Suppressor macrophage treated with lipopolysaccharide for 1 hour (primary cell): ENCODE measurements at regions not wholly inside any gene's neighbourhood (a gene's known extent, or its start where the extent isn't known, plus 50 kb on each side); places are given as distances from the start of the nearest gene placed in this dataset.
"Not testable (repeated sequence)": the region's sequence is repeated elsewhere in the genome, so short reads cannot be mapped to it uniquely, and the experiment has no call there.

Experiments
- DNase-seq, 3 donors: peaks; one replicate each; pipeline ENCODE4 v3.0.0-alpha.2; 2020 to 2022

DNA sequence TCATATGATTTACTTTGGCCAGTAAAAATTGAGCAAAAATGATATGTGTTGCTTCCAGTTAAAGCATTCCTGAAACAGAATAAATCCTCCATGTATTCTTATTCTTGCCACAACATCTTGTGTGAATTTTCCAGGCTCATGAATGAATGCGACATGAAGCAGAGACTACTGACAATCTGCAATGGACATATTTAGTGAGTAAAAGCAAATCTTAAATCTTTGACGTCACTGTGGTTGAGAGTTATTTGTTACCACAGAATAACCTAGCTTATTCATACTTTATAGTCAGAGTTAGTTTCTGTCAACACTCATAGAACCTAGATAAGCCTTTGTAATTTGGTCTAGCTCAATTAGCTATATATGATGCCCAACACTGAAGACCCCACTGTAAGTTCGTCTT, 1443.1 kb downstream of the PCDH9 start:
- DNase-seq = no peak

DNA sequence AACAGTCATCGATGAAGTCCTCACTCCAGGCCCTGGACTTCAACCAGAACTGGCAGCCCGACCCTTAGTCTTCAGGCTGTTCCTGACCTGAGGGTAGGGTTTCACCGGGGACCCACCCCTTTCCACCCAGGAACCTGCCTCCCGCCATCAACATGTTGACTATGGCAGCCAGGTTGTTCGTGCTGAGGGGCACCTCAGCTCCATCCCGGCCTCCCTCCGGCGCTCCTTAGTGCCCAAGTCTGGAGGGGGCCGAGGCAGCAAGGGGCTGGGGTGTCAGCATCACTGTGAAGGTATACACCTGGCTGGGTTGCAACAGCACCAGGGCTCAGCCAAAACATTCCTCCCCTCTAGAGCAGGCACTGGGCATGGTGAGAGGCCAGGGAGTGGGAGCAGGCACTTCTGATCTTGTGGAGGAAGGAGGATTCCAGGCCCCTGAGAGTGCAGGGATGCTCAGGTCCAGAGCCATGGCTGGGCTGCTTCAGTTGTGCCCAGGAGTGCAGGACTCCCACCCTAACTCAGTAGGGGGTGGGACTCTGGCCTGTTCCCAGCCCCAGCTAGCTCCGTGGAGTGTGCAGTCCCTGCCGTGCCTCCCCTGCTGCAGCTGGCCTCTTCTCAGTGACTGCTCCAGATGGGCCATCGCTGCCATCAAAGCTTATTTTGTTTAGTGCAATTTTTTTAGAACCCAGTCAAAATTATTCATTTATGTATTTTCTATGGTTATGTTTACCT, 1445.9 kb downstream of the PCDH9 start:
- DNase-seq = no peak

DNA sequence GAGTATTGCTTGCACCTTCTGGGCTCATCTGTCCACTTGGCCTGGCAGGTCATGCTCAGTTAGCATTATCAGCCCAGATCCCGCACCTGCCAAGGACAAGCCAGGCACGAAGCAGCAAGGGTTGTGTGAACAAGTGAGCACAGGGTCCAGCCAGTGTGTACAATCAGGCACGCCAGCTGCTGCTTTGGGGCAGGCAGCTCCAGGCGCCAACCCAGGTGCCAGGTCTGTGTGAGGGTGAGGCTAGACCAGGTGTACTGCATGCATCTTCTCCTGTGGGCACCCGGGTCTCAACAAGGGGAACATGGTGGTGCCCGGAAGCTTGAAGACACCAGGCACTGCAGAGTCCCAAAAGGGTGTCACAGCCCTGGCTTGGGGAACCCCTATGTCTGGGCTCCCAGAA, 1446.8 kb downstream of the PCDH9 start:
- DNase-seq = no peak

DNA sequence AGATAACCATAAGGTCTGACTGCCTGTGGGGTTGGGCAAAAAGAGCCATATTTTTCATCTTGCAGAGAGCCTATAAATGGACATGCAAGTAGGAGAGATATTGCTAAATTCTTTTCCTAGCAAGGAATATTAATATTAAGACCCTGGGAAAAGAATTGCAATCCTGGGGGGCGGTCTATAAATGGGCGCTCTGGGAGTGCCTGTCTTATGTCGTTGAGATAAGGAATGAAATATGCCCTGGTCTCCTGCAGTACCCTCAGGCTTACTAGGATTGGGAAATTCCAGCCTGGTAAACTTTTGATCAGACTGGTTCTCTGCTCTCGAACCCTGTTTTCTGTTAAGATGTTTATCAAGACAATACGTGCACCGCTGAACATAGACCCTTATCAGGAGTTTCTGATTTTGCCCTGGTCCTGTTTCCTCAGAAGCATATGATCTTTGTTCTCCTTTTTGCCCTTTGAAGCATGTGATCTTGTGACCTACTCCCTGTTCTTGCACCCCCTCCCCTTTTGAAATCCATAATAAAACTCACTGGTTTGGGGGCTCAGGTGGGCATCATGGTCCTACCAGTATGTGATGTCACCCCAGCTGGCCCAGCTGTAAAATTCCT, 1458.3 kb downstream of the PCDH9 start:
- DNase-seq = not testable (repeated sequence)

DNA sequence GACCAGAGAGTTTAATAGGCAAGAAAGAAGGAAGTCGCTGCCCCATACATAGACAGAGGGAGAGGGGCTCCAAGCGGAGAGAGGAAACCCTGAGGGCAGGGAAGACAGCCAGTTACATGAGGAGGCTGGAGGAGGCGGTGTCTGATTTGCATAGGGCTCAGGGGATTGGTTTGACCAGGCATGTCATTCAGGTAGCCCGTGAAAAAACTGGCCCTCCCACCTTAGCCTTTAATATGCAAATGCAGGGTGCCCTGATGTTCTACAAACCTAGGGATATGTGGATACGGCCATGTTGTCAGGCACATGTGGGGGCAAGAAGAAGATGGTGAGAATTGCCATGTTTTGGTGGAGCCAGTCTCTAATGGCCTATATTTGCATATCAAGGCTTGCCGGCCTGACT, 1461.6 kb downstream of the PCDH9 start:
- no peak for DNase-seq

DNA sequence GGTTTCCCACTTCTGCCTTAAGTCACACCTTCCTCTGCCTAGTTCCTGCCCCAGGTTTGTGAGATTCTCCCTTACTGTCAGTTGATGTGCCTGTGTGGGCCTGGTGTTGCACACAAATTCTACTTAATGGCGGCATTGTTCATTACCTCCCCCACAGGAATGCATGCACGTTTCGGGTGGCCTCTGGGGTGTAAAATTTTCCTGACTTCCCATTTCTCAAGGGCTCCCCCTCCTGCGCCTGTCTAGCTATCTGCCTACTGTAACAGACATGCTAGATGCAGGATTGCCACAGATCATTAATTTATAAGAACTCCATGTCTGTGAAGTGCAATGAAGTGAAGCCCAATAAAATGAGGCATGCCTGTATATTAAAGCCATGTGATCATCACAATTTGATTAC, 1466.3 kb downstream of the PCDH9 start:
- DNase-seq = no peak

DNA sequence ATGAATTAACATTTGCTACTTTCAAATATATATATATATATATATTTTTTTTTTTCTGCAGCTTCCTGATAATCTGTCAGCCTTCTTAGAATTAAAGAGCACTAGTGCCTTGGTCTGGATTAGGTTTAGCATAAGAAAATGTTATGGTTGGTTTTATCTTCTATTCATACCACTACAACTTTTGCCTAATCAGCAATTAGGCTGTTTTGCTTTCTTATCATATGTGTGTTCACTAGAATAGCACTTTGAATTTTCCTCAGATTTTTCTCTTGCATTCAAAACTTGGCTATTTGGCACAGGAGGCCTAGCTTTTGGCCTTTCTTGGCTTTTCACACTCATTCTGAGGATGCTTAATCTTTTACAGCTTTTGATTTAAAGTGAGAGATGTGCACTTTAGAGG, 1468.1 kb downstream of the PCDH9 start:
- DNase-seq = no peak

GRCh38 chr13:65756071-65756671, 1474.0 kb downstream of the PCDH9 start:
- no peak for DNase-seq

GRCh38 chr13:65748227-65748626, 1481.9 kb downstream of the PCDH9 start:
- DNase-seq = no peak

DNA sequence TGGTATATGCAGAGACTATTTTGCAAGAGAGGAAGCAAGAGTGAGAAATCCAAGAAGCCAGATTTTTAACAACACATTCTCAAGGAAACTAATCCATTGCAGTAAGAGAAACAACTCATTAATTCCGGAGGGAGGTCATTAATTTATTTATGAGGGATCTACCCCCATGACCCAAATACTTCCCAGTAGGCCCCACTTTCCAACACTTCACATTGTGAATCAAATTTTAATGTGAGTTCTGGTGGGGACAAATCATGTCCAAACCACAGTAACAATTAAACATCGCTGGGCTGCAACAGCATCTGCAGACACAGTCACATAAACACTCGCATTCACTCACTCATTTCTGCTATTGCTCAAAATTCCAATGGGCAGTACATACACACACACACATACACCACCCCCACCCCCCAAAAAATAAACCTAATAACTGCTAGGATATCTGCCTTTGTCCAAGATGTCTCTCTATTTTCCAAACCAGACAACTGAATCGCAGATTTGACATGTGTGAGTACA, 1483.7 kb downstream of the PCDH9 start:
- DNase-seq = no peak

DNA sequence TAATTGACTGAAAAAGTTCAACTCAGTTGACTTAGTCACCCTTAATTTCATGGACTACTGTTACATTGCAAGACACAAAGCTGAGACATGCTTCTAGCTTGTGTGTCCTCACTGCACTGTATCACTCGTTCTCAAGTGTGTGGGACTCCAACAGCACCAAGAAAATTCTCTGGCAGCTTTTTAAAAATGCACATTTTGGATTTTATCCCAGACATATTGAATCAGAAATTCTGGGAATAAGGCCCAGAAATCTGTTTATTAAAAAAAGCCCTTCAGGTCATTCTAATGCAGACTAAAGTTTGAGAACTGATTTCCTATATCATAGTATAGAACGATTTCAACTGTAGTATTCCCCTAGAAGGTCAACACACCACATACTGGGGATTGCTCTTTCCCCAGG, 1485.3 kb downstream of the PCDH9 start:
- no peak for DNase-seq

GRCh38 chr13:65733110-65733509, 1497.0 kb downstream of the PCDH9 start:
- DNase-seq = no peak

- DNase-seq = no peak
These were observed 1503.1 kb downstream of the PCDH9 start for GRCh38 chr13:65727070-65727469.

- no peak for DNase-seq
These were observed 1505.1 kb downstream of the PCDH9 start for GRCh38 chr13:65725006-65725405.

- no peak for DNase-seq
These were observed 1505.9 kb downstream of the PCDH9 start for GRCh38 chr13:65724226-65724625.

DNA sequence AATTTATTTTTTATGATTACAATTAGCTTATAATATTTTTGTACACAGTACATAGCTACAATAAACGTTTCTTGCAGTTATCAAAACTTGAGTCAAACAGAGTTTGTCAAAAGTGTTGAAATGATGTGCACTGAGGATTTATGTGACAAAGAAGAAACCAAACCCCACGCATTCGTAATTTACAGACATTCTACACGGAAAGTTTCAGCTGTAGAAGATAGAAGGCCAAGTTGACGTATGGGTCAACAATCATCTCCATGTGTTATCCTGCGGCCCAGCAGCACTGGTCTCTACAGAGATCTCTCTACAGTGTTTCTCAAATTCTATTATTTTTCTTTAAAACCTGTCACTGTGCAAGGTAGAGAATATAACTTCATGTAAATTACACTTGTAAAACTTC, 1507.6 kb downstream of the PCDH9 start:
- DNase-seq = no peak

- no peak for DNase-seq
These were observed 1510.3 kb downstream of the PCDH9 start for GRCh38 chr13:65719831-65720230.

DNA sequence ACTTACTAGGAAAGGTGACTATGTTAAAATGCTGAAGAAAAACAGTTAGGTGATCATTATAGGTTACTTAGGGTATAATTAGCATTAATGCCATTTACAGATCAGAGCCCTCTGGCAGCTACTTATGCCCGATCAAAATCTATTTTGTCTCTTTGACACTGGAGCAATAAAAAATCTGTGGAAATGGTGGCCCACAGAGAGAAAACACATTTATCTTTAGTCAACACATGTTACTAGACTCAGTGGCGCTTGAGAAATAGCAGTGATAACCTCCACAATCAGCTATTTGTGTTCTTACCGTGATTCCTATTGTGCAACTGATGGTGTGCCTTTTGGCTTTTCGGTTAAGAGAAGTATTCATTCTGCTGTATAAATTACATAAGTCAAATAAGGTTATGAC, 1519.6 kb downstream of the PCDH9 start:
- no peak for DNase-seq

DNA sequence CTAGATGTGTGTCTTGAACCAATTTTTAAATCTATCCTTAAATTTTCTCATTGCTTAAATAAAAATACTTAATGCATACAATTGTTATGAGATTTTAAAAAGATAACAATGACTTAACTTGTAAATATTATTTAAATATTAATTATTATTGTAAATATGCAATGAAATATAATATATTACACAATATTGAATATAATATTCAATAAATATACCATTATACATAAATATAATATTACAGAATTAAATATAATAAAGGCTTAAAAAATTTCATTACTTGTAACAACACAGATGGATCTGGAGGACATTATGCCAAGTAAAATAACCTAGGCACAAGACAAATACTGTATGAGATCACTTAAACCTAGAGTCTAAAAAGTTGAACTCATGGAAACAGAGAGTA, 1532.3 kb downstream of the PCDH9 start:
- no peak for DNase-seq

GRCh38 chr13:65679240-65679639, 1550.9 kb downstream of the PCDH9 start:
- no peak for DNase-seq

DNA sequence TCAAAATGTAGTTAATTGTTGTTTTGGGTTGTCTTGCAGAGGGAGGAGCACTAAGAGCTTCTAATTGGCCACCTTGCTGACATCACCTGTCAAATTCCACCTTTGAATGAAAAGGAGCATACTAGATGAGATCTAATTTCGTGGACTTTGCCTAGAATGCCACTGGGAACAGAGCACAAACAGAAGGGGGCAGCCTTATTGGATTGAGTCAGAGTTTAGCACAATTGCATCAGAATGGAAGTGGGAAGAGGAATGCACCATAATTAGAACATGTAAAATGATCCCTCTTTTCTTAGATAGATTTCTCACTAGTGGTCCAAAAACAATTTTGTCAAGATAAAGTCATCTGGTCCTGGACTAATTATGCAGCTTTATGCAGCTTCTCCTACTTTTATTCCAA, 1552.2 kb downstream of the PCDH9 start:
- DNase-seq = no peak

- not testable (repeated sequence) for DNase-seq
These were observed 1554.8 kb downstream of the PCDH9 start for GRCh38 chr13:65675383-65675782.

DNA sequence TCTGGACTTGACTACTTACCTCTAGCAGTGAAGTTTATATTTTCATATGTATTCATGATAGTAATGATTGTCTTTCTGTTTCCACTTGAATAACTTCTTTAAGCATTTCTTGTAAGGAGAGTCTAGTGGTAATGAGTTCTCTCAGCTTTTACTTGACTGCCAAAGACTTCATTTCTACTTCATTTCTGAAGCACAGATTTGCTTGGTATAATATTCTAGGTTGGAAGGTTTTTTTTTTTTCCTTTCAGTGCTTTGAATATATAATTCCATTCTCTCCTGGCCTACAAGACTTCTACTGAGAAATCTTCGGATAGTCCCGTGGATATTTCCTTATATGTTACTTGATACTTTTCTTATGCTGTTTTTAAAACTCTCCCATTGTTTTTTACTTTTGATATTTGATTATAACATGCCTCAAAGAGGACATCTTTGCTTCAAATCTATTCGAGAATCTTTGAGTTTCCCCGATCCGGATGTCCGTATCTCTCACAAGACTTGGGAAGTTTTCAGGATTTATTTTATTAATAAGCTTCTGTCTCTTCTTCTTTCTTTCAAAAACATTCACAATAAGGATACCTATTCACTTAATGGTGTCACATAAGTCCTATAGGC, 1560.0 kb downstream of the PCDH9 start:
- no peak for DNase-seq

- DNase-seq = no peak
These were observed 1569.4 kb downstream of the PCDH9 start for GRCh38 chr13:65660731-65661130.
